ENCODE measurements at regions not wholly inside any gene's neighbourhood (a gene's known extent, or its start where the extent isn't known, plus 50 kb on each side); places are given as distances from the start of the nearest gene placed in this dataset.

DNA sequence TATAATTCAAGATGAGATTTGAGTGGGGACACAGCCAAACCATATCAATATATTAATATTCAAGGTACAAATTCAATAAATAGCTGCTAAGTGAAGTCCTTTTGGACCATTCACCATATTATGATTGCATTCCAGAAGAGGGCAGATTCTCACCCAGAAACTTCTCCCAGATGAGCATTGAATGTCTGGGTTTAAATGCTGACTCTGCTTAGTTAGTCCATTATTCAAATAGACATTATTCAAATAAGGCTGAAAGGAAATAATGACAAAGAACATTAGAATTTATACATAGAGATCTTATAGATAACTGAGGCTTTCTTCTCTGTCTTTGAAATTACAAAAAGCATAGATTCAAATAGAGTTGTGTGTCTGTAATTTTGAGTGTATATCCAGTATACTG lies 579.4 kb upstream of the SLC8A1 start (continued):
- TF ChIP-seq, protein P1, sequence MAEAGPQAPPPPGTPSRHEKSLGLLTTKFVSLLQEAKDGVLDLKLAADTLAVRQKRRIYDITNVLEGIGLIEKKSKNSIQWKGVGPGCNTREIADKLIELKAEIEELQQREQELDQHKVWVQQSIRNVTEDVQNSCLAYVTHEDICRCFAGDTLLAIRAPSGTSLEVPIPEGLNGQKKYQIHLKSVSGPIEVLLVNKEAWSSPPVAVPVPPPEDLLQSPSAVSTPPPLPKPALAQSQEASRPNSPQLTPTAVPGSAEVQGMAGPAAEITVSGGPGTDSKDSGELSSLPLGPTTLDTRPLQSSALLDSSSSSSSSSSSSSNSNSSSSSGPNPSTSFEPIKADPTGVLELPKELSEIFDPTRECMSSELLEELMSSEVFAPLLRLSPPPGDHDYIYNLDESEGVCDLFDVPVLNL (IDR thresholded peaks at IDR 0.05; ENCODE audit: low read depth, low read length), result no peak

DNA sequence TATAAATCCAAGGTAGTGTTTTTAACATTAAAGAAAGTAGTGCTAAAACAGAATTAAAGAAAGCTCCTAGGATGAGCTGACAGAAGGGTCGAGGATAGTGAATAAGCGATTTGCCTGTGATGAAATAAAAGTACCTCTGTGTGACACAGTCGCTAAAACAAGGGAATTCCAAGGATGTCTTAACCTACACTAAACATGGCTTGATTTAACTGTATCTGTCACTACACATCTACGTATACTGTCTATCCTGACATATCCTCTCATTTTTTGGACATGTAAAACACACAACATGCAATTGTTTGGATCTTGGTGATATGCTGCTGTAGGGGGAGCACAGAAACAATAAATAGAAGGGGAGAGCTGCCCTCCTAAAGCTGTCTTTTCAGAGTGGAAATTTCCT lies 580.8 kb upstream of the SLC8A1 start:
- no peaks in the 10 kb centered on the region for H3K36me3 ChIP-seq (ENCODE audit: control insufficient read depth in 2 of 2, insufficient read depth in 2 of 2, low read length in 1 of 2)
- 12% methylated on average over 4 of the region's 4 CpGs for WGBS (ENCODE audit: insufficient coverage, insufficient replicate concordance, low lambda C conversion rate, missing lambda C conversion rate)
- H3K79me2 ChIP-seq (ENCODE audit: control insufficient read depth, insufficient read depth, low read length), result no peaks in the 10 kb centered on the region
- H3K4me2 ChIP-seq (ENCODE audit: control insufficient read depth, insufficient read depth), result no peak overlapping the region
- RAD21 ChIA-PET (ENCODE audit: unreplicated experiment), result no interaction called here
- FAIRE-seq (no peak), DNase-seq (ENCODE audit: low read depth, low spot score) (no peak), ATAC-seq (no peak)
- no TSS peak for BruUV-seq (replicated peaks)
- H3K27me3 ChIP-seq (replicated peaks in 1 of 2; ENCODE audit: control insufficient read depth in 2 of 2, insufficient read depth in 2 of 2, low read length in 1 of 2), result no peaks in the 10 kb centered on the region
- no peak overlapping the region for H3K9ac ChIP-seq (ENCODE audit: control insufficient read depth, insufficient read depth, low read length)
- SMC1A ChIA-PET (ENCODE audit: uncharacterized antibody, unreplicated experiment), result no interaction called here
- CTCF ChIA-PET, result no interaction called here
- H3K27ac ChIP-seq (ENCODE audit: control insufficient read depth, insufficient read depth), result no peak overlapping the region
- no peak overlapping the region for H3K4me3 ChIP-seq
- no peaks in the 10 kb centered on the region for H3K4me1 ChIP-seq (ENCODE audit: control insufficient read depth, insufficient read depth, low read length)
- no peak overlapping the region for H2AFZ ChIP-seq (ENCODE audit: control insufficient read depth, low read depth, low read length)
- POLR2A ChIA-PET, result no interaction called here
- no peaks in the 10 kb centered on the region for H4K20me1 ChIP-seq (ENCODE audit: control insufficient read depth, insufficient read depth)
- no peaks in the 10 kb centered on the region for H3K9me3 ChIP-seq (replicated peaks; ENCODE audit: control insufficient read depth, insufficient read depth, low read length)
- in situ Hi-C loops (cut with MboI), result no loop called here
- intact Hi-C loops (cut with micrococcal nuclease; ENCODE audit: unreplicated experiment), result no loop called here
- no peak for TF ChIP-seq RFX5 (IDR thresholded peaks at IDR 0.05; ENCODE audit: low read depth, low read length)
- TF ChIP-seq NFXL1 (IDR thresholded peaks at IDR 0.05; ENCODE audit: borderline replicate concordance), result no peak
- TF ChIP-seq, protein P2, sequence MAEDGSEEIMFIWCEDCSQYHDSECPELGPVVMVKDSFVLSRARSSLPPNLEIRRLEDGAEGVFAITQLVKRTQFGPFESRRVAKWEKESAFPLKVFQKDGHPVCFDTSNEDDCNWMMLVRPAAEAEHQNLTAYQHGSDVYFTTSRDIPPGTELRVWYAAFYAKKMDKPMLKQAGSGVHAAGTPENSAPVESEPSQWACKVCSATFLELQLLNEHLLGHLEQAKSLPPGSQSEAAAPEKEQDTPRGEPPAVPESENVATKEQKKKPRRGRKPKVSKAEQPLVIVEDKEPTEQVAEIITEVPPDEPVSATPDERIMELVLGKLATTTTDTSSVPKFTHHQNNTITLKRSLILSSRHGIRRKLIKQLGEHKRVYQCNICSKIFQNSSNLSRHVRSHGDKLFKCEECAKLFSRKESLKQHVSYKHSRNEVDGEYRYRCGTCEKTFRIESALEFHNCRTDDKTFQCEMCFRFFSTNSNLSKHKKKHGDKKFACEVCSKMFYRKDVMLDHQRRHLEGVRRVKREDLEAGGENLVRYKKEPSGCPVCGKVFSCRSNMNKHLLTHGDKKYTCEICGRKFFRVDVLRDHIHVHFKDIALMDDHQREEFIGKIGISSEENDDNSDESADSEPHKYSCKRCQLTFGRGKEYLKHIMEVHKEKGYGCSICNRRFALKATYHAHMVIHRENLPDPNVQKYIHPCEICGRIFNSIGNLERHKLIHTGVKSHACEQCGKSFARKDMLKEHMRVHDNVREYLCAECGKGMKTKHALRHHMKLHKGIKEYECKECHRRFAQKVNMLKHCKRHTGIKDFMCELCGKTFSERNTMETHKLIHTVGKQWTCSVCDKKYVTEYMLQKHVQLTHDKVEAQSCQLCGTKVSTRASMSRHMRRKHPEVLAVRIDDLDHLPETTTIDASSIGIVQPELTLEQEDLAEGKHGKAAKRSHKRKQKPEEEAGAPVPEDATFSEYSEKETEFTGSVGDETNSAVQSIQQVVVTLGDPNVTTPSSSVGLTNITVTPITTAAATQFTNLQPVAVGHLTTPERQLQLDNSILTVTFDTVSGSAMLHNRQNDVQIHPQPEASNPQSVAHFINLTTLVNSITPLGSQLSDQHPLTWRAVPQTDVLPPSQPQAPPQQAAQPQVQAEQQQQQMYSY (CRISPR knock-in tag; IDR thresholded peaks at IDR 0.05), result no peak
- no peak for TF ChIP-seq CUX1 (IDR thresholded peaks at IDR 0.05; ENCODE audit: insufficient replicate concordance, low read depth, low read length)
- no peak for TF ChIP-seq STAT3 (IDR thresholded peaks at IDR 0.05; ENCODE audit: low read depth, low read length)
- TF ChIP-seq RELA (IDR thresholded peaks at IDR 0.05; ENCODE audit: borderline replicate concordance, partially characterized antibody), result no peak
- TF ChIP-seq ZBTB40 (IDR thresholded peaks at IDR 0.05; ENCODE audit: borderline replicate concordance), result no peak

Measured in GM12878 (cell line).